GM12864 (cell line): ENCODE measurements at regions not wholly inside any gene's neighbourhood (a gene's known extent, or its start where the extent isn't known, plus 50 kb on each side); places are given as distances from the start of the nearest gene placed in this dataset.

Experiments used
- DNase-seq: peaks from one replicate; pipeline ENCODE4 v3.0.0-alpha.2; 2011; ENCODE audit warnings: low read depth
- H3K4me3 ChIP-seq: 2 replicates; pipeline ENCODE4 v1.5.1; 2011; ENCODE audit warnings: mild to moderate bottlenecking, low read depth, low read length, control low read depth
- CTCF ChIP-seq: IDR thresholded peaks from 2 replicates; pipeline ENCODE4 v1.5.1; 2011; ENCODE audit warnings: low read depth, mild to moderate bottlenecking, moderate library complexity, low read length, control low read depth, inconsistent platforms; ENCODE audit errors: missing control alignments

GRCh38 chr1:187383366-187383765, 554.6 kb downstream of the PLA2G4A start:
- DNase-seq, result no peak
- H3K4me3 ChIP-seq, result no peak overlapping the region
- no peak for TF ChIP-seq CTCF

- no peak for DNase-seq
- TF ChIP-seq CTCF, result no peak
Measured at GRCh38 chr1:187384504-187384903, 555.8 kb downstream of the PLA2G4A start.

GRCh38 chr1:187390215-187390818, 561.6 kb downstream of the PLA2G4A start:
- no peak for DNase-seq
- TF ChIP-seq CTCF, result no peak

More at GRCh38 chr1:187384504-187384903, 555.8 kb downstream of the PLA2G4A start:
- no peak overlapping the region for H3K4me3 ChIP-seq

GRCh38 chr1:187396226-187396625, 567.5 kb downstream of the PLA2G4A start:
- no peak for TF ChIP-seq CTCF
- no peak for DNase-seq
- no peak overlapping the region for H3K4me3 ChIP-seq

More at GRCh38 chr1:187390215-187390818, 561.6 kb downstream of the PLA2G4A start:
- no peak overlapping the region for H3K4me3 ChIP-seq

GRCh38 chr1:187396929-187397796, 568.4 kb downstream of the PLA2G4A start:
- TF ChIP-seq CTCF, result no peak

GRCh38 chr1:187408212-187409004, 579.7 kb downstream of the PLA2G4A start:
- TF ChIP-seq CTCF, result no peak
- no peak overlapping the region for H3K4me3 ChIP-seq
- DNase-seq, result no peak

More at GRCh38 chr1:187396929-187397796, 568.4 kb downstream of the PLA2G4A start:
- DNase-seq, result no peak
- no peak overlapping the region for H3K4me3 ChIP-seq
